NCI-H748 (cell line): ENCODE measurements at regions not wholly inside any gene's neighbourhood (a gene's known extent, or its start where the extent isn't known, plus 50 kb on each side); places are given as distances from the start of the nearest gene placed in this dataset.
A peak's percentile ranks its signal among the peaks of the same experiment; 100 is the strongest.

Experiments used
- DNase-seq: peaks from one replicate; lab custom pipeline; 2025; ENCODE audit not compliant: unreplicated experiment; lab: John Stamatoyannopoulos, UW

DNA sequence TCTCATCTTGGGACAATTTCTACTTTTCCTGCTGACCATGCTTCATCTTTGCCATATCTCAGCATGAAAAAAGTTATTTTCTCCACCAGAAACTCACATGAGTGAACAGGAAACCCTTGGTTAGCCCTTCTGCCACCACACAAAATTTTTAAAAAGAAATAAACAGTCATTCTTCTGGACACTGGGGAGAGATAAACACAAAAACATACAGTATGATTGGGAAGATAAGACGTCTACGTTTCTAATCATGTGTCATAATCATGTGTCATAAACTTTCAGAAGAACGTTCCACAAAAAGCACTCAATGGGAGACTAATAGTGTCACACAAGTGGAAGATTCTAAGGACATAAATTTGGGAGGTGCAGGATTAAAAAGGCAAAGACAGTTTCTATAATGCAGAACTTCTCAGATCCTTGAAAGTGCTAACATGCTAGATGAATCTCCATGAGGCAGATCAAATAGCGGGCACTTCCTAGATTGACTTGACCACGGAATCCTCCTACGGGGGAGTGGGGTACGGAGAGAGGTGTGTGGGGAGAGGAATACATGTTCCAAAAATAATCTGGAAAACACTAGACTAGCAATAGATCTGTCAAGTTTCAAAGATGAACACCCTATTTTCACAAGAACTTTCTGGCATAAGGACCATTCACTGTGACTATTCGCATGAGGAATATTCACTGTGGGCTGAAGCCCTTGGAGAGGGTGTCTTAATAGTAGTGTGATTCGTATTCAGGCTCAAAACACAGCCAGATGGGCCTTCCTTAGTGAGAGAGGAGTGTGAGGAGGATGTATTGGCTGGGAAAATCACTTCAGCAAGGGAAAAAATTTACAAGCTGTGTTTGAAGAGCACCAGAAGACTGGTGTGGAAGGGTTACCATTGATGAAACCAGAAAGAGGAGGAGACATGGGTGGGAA lies 206.7 kb downstream of the SETD4 start:
- no peak for DNase-seq

DNA sequence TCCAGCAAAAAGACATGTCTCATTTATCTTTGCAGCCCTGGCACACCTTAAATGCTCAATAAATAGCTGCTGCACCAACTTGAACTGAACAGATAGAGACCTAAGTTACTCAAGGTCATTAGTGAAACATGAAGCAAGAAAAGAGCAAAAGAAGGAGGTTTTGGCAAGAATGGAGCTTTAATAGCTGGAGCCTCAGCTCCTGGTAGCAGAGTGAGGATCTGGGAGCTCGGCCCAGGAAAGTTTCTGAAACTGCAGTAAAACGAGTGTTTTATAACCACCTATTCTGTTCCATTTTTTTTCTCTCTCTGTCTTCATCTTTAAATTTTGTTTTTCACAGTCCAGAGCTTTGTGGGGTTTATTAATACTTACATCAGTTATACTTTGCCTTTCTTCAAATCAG lies 207.5 kb downstream of the SETD4 start:
- DNase-seq = no peak

DNA sequence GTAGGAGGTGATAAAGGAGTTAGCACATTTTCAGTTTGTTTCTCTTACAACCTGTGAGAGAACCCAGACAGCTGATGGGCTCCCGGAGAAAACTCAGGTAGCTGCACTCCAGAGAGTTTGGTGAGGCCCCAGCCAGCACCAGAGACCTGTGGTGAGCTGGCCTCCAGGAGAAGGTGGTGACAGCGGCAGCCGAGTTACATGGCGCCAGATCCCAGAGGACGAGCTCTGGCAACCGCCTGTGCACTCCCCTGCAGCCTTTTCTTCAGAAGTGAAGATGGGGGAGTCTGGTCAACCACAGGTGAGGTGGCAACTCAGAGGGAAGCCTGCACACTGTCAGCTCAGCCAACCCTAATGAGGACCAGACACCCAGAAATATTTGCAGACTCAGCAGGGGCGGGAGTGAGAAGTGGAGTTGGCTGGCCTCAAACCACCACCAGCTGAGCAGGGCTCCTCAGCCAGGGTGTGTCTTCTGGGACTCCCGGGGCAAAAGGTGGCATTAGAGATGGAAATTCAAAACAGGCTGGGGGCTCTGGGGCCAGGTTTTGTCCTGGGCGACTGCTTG lies 209.7 kb downstream of the SETD4 start:
- DNase-seq = no peak

DNA sequence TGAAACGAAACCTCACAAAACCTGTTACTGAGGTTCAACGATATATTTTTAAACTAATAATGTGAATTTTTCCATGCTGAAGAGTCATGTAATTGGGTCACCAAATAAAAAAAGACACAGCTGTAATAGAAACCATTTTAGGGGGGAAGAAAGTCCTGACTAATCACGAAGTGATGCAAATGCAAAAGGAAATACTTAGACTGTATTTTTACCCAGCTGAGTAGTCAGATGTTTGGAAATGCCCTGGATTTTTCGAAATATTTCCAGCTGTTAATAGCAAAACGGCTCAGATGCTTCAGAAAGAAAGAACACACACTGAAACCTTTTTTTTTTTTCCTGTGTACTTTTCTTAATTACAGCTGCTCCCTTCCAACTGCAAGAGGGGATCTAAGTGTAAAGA lies 210.3 kb downstream of the SETD4 start:
- DNase-seq = no peak

DNA sequence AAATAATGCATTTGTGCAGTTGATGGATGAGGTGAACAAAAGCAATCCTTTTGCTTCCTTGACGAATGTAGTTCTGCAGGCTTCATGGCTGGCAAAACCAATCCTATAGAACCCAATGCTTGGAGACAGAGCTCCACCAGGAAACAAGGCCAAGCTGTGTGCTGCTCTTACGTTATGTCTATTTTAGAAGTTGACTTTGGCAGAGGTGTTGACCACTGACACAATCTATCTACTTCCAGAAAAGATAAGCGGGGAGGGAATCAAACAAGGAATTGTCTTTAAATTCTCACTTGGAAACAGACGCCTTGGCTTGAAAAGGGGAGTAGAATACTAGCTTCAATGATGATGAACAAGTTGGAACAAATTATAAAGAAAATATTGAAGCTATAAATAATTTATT lies 211.2 kb downstream of the SETD4 start:
- DNase-seq = no peak

DNA sequence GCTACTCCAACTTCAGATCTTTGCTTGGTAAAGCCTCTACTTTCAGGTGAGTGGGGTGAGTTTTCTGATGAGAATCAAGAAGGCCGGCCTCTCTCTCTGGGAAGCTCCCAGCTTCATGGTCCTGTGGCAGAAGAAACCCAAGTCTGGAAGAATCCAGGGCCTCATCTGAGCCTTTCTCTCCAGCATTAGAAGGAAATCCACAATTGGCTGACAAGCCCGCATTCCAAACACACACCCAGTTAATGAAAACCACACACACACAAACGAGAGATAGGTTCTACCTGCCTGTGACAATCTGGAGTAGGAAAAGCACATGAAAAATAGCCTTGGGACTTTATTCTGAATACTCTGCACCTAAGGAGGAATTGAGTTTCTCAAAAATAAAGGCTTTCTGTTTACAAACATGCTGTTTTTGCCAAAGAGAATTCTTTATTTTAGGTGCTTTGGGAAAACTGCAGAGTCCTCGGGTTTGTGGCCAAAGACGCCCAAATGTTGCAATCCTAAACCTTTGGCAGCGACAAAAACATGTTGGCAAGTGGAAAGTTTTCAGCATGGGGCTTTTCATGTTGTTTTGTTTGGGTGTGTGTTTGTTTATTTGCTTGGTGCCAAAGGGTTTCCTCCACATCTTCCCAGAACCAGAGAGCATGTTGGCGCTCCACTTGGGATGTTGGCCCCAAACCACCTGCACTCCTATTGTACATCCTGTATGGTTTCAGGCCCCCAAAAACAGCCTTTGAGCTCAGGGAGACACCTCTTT lies 216.2 kb downstream of the SETD4 start:
- DNase-seq = no peak

DNA sequence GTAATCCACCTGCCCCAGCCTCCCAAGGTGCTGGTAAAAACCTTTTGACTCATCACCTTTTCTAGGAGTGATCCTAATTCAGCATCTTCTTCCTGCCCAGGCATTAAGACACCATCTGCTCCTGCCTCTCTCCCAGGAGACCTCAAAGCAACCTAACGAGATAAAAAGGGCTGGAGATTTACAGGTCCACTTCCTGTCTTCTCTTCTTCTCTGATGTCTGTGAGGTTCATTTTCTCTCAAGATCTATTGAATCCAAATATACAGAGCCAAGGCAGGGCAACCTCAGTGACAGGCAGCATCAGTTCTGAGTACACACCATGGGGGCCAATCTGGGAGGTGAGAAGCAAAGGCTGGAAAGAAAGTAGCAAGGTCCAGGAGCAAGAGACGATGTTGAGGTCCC lies 219.4 kb downstream of the SETD4 start:
- DNase-seq = no peak

DNA sequence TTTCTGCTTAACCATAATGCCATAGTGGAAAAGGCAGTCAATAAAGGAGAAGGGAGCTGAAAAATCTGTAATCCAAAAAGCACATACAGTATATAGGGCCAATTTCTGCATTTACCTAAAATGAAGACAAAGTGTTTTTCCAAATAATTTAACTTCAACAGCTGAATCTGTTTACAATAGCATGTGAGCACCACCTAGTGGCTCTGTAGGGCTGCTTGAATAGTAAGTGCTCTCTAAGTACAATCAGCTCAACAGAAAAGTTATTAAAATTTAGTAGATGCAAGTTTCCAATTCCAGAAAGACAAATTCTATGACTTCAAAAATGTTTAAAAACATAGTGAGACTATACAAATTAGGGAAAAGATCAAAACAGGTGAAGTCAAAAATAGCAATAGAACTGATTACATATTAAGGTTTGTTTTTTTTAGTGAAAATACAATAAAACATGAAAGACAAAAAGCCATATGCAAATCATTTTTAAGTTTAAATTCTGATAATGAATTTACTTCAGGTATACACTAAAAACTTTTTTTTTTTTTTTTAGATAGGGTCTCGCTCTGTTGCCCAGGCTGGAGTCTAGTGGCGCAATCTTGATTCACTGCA lies 220.0 kb downstream of the SETD4 start:
- peak; percentile 76 for DNase-seq

DNA sequence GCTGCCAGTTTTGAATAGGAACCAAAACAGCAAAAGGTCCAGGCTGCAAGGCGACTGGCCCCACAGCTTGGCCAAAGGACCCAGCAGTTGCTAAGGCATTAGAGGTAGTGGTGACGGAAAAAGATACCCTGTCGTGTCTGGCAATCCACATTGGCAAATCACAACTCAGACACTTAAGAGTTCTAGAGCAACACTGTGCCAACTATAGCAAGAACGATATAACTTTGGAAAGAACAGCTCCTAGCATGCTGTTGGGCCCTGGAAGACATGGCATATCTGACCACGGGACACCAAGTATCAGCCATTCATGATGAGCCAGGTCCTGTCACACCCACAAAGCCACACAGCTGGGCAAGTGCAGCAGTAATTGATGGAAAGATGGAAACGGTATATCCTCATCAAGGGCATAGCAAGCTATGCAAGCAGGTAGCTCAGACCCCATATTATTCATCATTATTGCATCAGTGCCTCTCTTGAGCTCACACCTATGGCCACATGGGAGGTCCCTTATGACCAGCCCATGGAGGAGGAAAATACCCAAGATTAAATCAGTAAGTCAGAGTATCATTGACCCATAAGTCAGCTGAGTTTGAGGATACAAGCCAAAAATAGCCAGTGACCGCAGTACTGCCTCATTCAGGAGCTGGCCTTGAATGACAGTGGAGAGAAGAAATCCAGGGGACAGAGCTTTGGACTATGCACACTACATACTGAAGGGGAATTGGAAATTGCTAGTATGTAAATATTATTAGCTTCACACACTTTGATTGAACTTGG lies 221.2 kb downstream of the SETD4 start:
- no peak for DNase-seq

DNA sequence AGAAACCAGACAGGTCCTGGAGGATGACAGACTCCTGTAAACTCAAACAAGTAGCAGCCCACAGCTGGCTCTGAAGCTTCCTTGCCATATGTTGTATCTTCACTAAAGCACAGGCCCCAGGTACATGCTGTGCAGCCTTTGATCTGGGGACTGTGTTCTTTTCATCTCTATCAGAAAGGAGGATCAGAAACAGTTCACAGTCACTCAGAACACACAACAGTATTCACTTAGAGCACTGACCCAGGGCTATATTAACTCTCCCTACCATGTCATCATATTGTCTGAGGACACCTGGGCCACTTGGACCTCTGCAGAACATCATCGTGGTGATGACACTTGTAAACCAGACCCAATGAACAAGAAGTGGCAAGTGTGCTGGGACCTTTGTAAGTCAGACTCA lies 222.0 kb downstream of the SETD4 start:
- no peak for DNase-seq

DNA sequence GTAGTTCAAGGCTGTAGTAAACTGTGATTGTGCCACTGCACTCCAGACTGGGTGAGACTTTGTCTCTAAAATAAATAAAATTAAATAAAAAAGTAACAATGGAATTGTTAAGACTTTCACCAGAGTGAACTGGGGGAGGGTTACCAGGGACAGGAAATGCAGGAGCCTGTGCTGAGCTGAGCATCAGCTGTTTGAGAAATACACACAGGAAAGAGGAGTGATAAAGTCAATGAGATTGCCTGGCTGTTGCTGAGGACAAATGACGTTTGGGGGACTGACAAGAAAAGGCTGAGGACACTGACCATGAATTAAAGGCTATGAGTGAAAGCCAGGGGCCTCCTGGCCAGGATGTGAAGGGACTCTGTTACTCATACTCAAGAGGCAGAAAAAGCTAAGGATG lies 226.3 kb downstream of the SETD4 start:
- DNase-seq = no peak

DNA sequence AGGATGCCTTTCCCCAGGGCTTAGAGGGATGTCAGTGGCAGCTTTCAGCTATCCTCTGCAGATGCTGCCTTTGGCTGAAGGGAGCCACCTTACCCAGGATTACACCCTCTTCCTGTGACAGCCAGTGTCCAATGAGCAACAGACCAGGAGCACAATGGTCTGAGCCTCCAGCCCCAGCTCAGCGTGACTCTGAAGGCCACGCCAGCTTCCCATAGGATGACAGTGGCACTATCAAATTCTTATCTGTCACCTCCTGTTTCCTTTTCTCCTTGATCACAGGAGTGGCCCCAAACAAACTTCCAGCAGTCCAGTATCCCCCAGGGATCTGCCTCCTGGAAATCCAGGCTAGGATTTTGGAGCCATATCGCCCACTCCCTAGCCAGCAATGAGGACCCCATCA lies 226.9 kb downstream of the SETD4 start:
- DNase-seq = no peak

DNA sequence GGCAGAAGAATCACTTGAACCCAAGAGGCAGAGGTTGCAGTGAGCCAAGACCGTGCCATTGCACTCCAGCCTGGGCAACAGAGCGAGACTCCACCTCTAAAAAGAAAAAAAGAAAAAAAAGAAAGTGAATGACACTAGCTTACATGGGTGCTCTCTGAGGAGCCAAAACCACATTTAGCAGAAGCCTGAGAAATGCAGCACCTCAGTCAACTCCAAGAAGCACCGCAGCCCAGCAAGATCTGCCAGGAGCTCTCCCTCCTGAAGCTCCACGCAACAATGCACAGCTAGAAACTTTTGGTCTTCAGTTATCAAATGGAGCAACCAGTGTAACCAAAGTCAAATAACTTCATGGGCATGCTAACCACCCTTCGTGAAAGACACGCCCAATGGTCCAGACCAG lies 229.1 kb downstream of the SETD4 start:
- DNase-seq = no peak

DNA sequence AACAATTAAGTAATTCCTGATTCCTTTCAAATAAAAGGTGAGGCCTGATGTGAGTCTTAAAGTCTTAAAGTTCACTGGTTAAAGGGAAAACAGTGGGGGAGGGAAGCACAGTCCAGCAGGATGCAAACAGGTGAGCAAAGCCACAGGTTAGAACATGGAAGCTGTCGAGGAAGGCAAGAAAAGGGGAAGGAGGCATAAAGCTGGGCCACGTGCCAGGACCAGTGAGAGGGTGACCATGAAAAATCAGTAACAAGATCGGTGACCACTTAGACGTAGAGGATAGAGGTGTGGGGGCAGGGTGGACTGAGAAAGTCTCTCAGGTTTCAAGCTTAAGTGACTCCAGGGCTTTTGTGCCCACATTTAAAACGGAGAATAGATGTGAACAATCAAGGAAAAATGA lies 231.3 kb downstream of the SETD4 start:
- peak; percentile 89 for DNase-seq

DNA sequence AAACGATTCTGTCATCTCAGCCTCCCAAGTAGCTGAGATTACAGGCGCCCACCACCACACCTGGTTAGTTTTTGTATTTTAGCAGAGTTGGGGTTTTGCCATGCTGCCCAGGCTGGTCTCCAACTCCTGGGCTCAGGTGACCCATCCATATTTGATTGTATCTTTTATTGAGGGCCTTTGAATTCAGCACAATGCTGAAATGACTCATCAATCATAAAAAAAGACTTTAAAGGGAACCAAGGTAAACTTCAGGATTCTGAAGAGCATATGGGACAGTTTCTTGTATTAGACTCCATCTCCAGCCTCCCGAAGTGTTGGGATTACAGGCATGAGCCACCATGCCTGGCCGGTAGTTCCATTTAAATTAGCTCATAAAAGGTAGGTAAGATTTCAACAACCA lies 232.2 kb downstream of the SETD4 start:
- no peak for DNase-seq

DNA sequence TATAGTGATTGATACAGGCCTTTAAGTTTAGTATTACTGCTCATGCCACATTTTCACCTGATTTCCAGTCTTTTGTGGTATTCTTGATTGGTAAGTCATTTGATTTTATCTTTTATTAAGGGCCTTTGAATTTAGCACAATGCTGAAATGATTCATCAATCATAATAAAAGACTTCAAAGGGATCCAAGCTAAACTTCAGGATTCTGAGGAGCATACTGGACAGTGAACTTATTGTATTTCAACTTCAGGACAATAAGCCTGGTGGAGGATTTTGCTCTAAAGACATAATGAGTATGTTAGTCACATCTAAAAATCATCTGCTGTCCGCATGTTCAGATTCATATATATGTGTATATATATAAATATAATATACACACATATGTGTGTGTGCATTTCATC lies 233.3 kb downstream of the SETD4 start:
- no peak for DNase-seq

DNA sequence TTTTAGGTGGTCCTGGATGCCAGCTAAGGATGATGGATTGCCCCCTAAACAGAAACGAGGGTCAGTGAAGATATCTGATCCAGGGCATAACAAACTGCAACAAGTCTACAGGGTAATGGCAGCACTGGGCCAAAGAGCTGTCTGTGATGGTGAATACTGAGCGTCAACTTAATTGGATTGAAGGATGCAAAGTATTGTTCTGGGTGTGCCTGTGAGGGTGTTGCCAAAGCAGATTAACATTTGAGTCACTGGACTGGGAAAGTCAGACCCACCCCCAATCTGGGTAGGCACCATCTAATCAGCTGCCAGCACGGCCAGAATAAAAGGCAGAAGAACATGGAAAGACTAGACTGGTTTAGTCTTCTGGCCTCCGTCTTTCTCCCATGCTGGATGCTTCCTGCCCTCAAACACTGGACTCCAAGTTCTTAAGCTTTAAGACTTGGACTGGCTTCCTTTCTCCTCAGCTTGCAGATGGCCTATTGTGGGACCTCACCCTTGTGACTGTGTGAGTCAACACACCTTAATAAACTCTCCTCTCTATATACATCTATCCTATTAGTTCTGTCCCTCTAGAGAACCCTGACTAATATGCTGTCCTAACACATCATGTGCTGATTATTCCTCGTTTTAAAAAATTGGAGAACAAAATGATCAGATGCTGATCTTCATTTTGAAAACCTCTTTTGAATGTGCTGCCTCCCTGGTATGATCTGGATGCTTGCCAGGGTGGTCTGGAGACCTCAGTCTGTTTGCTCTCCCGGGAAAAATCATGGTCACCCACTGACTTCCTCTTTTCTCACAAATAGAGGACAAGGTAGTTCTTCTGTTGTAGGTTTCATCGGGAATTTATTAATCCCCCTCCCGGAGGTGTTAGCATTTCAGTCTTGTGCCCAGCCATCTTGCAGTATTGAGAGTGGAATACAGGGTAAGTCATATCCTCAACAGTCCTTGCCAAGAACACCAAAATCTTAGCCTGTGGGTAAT lies 234.7 kb downstream of the SETD4 start:
- DNase-seq = peak; percentile 17

DNA sequence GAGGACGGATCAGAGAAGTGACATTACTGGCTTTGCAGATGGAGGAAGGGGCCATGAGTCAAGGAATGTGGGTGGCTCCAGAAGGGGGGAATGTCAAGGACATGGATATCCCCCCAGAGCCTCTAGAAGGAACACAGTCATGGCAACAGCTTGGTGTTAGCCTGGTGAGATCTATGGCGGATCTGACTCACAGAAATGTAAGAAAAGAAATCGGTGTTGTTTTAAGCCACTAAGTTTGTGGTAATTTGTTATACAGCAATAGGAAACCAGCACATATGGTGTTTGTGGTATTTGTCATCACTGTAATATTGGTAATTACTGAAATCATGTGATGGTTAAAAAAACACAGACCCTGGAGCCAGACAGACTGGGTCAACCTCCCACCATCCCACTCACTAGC lies 236.2 kb downstream of the SETD4 start:
- no peak for DNase-seq

DNA sequence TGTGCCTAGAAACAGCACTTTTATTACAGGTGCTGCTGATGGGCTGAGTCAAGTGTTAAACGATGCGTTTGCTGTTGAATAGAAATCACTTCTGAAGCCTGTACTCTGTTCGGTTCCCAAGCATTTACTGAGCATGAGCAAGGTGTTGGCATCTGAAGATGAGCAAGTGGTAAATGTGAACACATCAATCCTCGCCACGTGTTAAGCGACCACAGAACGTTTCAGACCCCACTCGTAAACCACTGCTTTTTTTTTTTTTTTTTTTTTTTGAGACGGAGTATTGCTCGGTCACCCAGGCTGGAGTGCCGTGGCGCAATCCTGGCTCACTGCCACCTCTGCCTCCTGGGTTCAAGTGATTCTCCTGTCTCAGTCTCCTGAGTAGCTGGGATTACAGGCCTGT lies 241.2 kb downstream of the SETD4 start:
- DNase-seq = no peak

DNA sequence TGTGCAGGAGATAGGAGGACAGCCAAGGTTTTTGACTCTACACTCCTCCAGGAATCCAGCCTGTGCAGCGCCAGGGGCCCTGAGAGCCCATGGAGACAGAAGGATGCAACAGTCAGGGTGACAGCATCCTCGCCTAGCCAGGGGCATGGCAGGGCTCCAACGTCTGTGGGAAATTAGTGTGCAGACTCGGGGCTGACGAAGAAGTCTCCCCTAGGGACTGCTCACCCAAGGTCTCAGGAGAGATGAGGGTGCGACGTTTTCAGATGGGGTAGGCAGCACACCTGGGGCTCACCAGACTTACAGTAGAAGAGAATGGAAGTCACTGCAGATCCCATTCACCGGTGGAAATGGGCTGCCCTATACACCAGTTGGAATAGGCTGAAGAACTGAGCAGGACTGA lies 241.7 kb downstream of the SETD4 start:
- DNase-seq = no peak
